Tibial artery (tissue), 4 donors: ENCODE measurements at regions not wholly inside any gene's neighbourhood (a gene's known extent, or its start where the extent isn't known, plus 50 kb on each side); places are given as distances from the start of the nearest gene placed in this dataset.

Experiments
- DNase-seq, 2 donors: peaks; one replicate each; pipeline ENCODE4 v3.0.0-alpha.2; 2019
- H3K27ac ChIP-seq, 2 donors: fragments of 200-600 bp; sonication (generic) in 1 of 2; 1 replicate in 1 of 2; 2 replicates in 1 of 2; pipeline ENCODE4 v1.5.1; 2018 to 2019; ENCODE audit warnings: mild to moderate bottlenecking in 1 of 2
- H3K27me3 ChIP-seq, 2 donors: fragments of 200-600 bp; sonication (generic) in 1 of 2; one replicate each; pipeline versions ENCODE4 v1.5.1 to v1.6.0; 2016 to 2019
- H3K36me3 ChIP-seq, 3 donors: fragments of 200-600 bp; sonication (generic) in 2 of 3; one replicate each; pipeline ENCODE4 v1.5.1; 2016 to 2019; ENCODE audit warnings: mild to moderate bottlenecking in 2 of 3
- H3K4me1 ChIP-seq, 4 donors: fragments of 200-600 bp; sonication (generic) in 2 of 4; 1 replicate in 3 of 4; 2 replicates in 1 of 4; pipeline ENCODE4 v1.5.1; 2016 to 2019
- H3K4me3 ChIP-seq, 2 donors: fragments of 200-600 bp; sonication (generic) in 1 of 2; 1 replicate in 1 of 2; 2 replicates in 1 of 2; pipeline ENCODE4 v1.5.1; 2018 to 2019; ENCODE audit warnings: mild to moderate bottlenecking in 2 of 2
- H3K9me3 ChIP-seq, 3 donors: fragments of 200-600 bp; sonication (generic) in 1 of 3; one replicate each; pipeline ENCODE4 v1.5.1; 2016 to 2019
- intact Hi-C: fragments of 100-400 bp; cut with DNase I; formaldehyde crosslinking; loops from one replicate; pipeline ENCODE4 v1.15.0; 2023; ENCODE audit warnings: low total_unique reads
- TF ChIP-seq, protein P1 (sequence below), 2 experiments: fragments of 200-600 bp in 1 of 2; fragments of 450-650 bp in 1 of 2; IDR thresholded peaks; one replicate each; pipeline ENCODE4 v1.5.1; 2017 to 2019; ENCODE audit warnings: antibody characterized with exemption in 2 of 2, mild to moderate bottlenecking in 1 of 2, moderate library complexity in 1 of 2

DNA sequence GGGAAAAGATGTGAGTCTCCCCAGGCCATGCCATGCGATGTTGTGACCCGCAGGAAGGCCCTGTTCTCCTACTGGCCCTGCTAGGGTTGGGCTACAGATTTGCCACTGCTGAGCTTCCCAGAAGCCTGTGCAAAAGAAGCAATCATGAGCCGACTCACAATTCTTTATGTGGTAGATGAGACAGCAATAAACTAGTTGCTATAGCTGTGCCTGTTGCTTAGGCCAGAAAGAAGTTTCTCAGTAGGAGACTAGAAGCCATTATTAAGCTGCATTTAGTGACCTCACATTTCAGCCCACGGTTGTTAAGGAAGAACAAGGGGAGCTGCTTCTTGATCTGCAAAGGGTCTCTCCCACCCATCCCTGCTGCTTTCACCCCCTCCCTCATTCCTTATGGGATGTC, 239.4 kb upstream of the CRY1 start:
- H3K4me3 ChIP-seq: no peak overlapping the region
- no peak overlapping the region for H3K27ac ChIP-seq
- no peaks in the 10 kb centered on the region for H3K4me1 ChIP-seq
- intact Hi-C loops: no loop called here
- no peaks in the 10 kb centered on the region for H3K9me3 ChIP-seq
- no peak for DNase-seq
- TF ChIP-seq, protein P1, sequence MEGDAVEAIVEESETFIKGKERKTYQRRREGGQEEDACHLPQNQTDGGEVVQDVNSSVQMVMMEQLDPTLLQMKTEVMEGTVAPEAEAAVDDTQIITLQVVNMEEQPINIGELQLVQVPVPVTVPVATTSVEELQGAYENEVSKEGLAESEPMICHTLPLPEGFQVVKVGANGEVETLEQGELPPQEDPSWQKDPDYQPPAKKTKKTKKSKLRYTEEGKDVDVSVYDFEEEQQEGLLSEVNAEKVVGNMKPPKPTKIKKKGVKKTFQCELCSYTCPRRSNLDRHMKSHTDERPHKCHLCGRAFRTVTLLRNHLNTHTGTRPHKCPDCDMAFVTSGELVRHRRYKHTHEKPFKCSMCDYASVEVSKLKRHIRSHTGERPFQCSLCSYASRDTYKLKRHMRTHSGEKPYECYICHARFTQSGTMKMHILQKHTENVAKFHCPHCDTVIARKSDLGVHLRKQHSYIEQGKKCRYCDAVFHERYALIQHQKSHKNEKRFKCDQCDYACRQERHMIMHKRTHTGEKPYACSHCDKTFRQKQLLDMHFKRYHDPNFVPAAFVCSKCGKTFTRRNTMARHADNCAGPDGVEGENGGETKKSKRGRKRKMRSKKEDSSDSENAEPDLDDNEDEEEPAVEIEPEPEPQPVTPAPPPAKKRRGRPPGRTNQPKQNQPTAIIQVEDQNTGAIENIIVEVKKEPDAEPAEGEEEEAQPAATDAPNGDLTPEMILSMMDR (IDR thresholded peaks at IDR 0.05): no peak
- peaks cover 0 to 19% of the 10 kb centered on the region in 2 donors for H3K27me3 ChIP-seq
- no peaks in the 10 kb centered on the region for H3K36me3 ChIP-seq

DNA sequence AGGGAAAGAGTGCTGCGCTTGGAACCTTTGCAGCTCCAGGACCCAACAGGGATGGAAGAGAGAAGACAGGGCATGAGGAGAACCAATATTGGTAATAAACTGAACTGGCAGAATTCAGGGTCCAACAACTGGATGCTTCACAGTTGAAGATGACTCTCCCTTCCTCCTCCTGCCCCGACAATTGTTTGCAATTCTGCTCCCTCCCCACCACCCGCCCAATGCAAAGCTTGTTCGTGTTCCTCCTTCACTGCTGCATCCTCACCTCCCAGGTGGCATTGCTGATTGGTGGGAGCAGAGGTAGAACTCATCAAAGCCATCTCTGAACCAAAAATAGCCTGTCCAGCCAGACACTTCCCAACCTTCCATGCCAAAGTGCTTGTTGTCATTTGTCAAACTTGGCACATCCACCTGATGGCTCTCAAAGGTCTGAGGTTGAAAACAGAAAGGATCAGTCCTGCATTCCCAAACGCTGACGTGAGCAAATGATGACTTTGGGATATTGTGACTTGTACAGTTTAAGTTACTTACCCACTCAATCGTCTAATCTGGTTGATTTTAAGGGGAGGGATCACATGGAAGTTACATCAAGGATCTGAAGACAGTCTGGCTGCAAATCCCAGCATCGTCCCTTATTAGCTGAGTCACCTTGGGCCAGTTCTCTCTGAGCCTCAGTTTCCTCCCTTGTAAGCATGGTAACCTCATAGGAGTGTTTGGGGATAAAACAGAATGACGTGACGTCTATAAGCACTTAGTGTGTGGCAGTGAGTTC, 242.6 kb upstream of the CRY1 start:
- intact Hi-C loops: no loop called here
- TF ChIP-seq, protein P1 (IDR thresholded peaks at IDR 0.05): no peak
- Histone ChIP-seq H3K36me3 (no peaks in the 10 kb centered on the region), H3K27ac (no peak overlapping the region), H3K9me3 (no peaks in the 10 kb centered on the region), H3K27me3 (peaks cover 0 to 8% of the 10 kb centered on the region in 2 donors), H3K4me3 (no peak overlapping the region), H3K4me1 (no peaks in the 10 kb centered on the region)
- no peak for DNase-seq

DNA sequence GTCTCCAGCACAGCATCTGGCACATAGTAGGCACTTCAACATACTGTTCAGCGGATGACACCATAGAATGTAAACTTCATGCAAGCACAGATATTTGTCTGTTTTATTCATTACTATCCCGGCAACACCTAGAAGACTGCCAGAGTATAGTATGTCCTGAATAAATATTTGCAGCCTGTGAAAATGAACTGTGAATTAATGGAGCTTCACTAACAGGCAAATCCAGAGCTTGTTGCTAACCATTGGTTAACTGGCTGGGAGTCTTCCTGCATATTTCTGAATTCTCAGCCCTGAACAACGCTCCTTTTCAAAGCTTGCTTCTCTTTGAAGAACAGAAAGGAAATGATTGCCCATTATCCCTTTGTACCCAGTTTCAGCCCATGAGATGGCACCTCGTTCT, 243.3 kb upstream of the CRY1 start:
- intact Hi-C loops: no loop called here
- no peaks in the 10 kb centered on the region for H3K4me1 ChIP-seq
- peaks cover 0 to 6% of the 10 kb centered on the region in 2 donors for H3K27me3 ChIP-seq
- H3K27ac ChIP-seq: no peak overlapping the region
- no peaks in the 10 kb centered on the region for H3K9me3 ChIP-seq
- TF ChIP-seq, protein P1 (IDR thresholded peaks at IDR 0.05): no peak
- H3K36me3 ChIP-seq: no peaks in the 10 kb centered on the region
- no peak overlapping the region for H3K4me3 ChIP-seq
- no peak for DNase-seq

DNA sequence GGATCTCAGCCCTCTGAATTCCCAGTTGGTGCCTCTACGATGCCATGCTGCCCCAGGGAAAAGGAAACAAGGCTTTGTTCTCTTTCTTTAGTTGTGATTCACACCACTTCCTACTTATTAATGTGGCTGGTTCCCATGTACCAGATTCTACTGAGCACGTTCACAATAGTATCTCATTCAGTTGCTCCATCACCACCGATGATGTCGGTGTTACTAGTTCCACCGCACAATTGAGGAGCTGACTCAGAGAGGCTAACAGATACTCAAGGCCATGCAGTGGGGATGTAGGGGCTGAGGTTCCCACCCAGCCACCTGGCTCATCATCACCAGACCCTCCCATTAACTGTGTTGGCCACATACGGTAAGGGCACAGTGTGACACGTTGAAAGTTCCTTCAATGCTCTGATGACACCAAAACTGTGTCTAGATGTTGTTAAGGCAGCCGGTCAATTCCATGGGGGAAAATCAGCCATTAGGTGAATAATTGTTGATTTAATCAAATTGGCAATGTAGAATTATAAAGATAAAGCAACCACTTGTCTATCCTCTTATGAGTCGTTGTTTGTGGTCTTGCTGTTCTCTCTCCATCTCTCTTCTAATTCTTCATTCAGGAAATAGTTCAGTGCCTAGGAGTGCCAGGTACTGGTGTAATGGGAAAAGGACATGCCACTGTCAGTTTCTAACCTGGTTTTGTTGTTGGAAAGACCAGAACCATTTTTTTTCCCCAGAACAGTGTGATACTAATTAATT, 244.2 kb upstream of the CRY1 start:
- no peak for DNase-seq
- TF ChIP-seq, protein P1 (IDR thresholded peaks at IDR 0.05): no peak
- intact Hi-C loops: no loop called here
- Histone ChIP-seq H3K9me3 (no peaks in the 10 kb centered on the region), H3K36me3 (no peaks in the 10 kb centered on the region), H3K4me3 (no peak overlapping the region), H3K27me3 (peaks cover 0 to 6% of the 10 kb centered on the region in 2 donors), H3K4me1 (no peaks in the 10 kb centered on the region), H3K27ac (no peak overlapping the region)

DNA sequence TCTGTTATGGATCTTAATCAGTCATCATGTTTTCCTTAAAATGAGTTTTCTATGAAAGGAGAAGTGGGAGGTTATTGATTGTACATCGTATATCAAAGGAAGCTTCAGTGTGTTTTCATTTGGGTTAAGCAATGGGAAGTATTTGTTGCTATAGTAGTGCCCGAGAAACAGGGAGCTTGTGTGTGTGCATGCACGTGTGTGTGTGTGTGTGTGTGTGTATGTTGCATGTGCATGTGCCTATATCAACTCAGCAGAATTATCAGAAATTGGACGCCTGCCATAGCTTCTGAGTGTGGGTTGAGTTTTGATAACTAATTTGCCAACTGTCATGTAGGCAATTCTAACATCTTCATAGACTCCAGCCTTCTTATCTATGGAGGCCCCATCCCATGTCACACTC, 246.1 kb upstream of the CRY1 start:
- TF ChIP-seq, protein P1 (IDR thresholded peaks at IDR 0.05): no peak
- intact Hi-C loops: no loop called here

More for the DNA sequence above, 246.1 kb upstream of the CRY1 start:
- H3K9me3 ChIP-seq: no peaks in the 10 kb centered on the region
- H3K27ac ChIP-seq: no peak overlapping the region
- H3K36me3 ChIP-seq: no peaks in the 10 kb centered on the region
- H3K4me3 ChIP-seq: no peak overlapping the region
- H3K4me1 ChIP-seq: no peaks in the 10 kb centered on the region
- no peak for DNase-seq
- H3K27me3 ChIP-seq: peaks cover 0 to 6% of the 10 kb centered on the region in 2 donors
